SK-N-SH treated with all-trans-retinoic acid at 6 μM for 48 hours (cell line): ENCODE measurements at regions not wholly inside any gene's neighbourhood (a gene's known extent, or its start where the extent isn't known, plus 50 kb on each side); places are given as distances from the start of the nearest gene placed in this dataset.

Source experiments
- ATAC-seq: fragments of 200-7000 bp; cut with Tn5 transposase; 3 replicates; pipeline ENCODE4 v1.9.1; 2020; ENCODE audit warnings: mild to moderate bottlenecking, moderate library complexity
- ISL1 ChIP-seq: fragments of 250-450 bp; sonication (Bioruptor Pico); IDR thresholded peaks from 2 replicates; pipeline ENCODE4 v2.1.2; 2022; ENCODE audit warnings: mild to moderate bottlenecking, moderate library complexity
- POU6F1 ChIP-seq: fragments of 250-450 bp; sonication (Bioruptor Pico); IDR thresholded peaks from 2 replicates; pipeline ENCODE4 v1.8.0; 2021; ENCODE audit warnings: low read depth, mild to moderate bottlenecking, moderate library complexity, borderline replicate concordance
- ZNF70 ChIP-seq: fragments of 450-650 bp; formaldehyde crosslinking; IDR thresholded peaks from 2 replicates; pipeline ENCODE4 v1.5.0; 2020; ENCODE audit warnings: mild to moderate bottlenecking, moderate library complexity

DNA sequence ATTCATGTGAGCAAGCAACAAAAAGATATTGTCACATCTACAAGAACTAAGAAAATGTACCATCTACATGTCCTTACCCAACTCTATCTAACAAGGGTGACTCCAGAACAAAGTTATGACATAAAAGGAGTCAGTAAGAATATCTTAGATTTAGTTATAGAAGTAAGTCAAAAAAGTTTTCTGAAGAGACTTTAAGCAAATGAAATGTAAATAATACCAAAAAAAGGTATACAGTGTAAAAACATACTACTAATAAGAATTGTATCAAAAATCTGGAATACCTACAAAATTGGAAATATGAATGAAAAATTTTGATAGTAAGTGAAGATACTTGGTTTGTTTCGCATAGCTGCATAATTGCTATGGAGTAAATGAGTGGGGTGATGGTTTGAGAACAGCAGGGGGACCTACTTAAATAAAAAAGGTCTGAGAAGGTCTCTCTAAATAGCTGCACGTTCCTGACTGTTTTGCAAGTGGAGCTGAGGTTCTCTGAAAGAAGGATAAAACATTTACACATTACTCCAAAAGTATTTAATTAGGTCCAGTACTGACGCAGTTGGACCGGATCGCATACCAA, 51.0 kb upstream of the ENPP6 start (continued):
- no peak for TF ChIP-seq POU6F1 (CRISPR knock-in tag)

- TF ChIP-seq ISL1 (CRISPR knock-in tag) (no peak), ZNF70 (CRISPR knock-in tag) (no peak)
- ATAC-seq: peak; percentile 69
Measured at GRCh38 chr4:184267673-184268583, 50.3 kb upstream of the ENPP6 start.
